SH-SY5Y (cell line): ENCODE measurements at regions not wholly inside any gene's neighbourhood (a gene's known extent, or its start where the extent isn't known, plus 50 kb on each side); places are given as distances from the start of the nearest gene placed in this dataset.

Source experiments
- GATA2 ChIP-seq: IDR thresholded peaks from 2 replicates; pipeline ENCODE4 v1.6.1; 2011; ENCODE audit warnings: mild to moderate bottlenecking, low read depth, low read length
- GATA3 ChIP-seq: IDR thresholded peaks from 2 replicates; pipeline ENCODE4 v1.6.1; 2011; ENCODE audit warnings: low read depth, mild to moderate bottlenecking, low read length, moderate library complexity

GRCh38 chr11:115912484-115912945 lies 408.3 kb upstream of the CADM1 start:
- no peak for TF ChIP-seq GATA2
- TF ChIP-seq GATA3, result no peak
